ENCODE measurements at regions not wholly inside any gene's neighbourhood (a gene's known extent, or its start where the extent isn't known, plus 50 kb on each side); places are given as distances from the start of the nearest gene placed in this dataset.

- no peak for DNase-seq
- Histone ChIP-seq H3K27me3 (ENCODE audit: control insufficient read depth, insufficient read depth, low read length) (no peaks in the 10 kb centered on the region), H3K4me3 (ENCODE audit: low read length in 3 of 3) (no peak overlapping the region), H3K36me3 (ENCODE audit: control insufficient read depth in 2 of 3, insufficient read depth in 3 of 3, low read length in 3 of 3) (no peaks in the 10 kb centered on the region), H3K9me3 (ENCODE audit: control insufficient read depth in 2 of 3, insufficient read depth in 1 of 3, low read length in 3 of 3) (no peaks in the 10 kb centered on the region), H3K27ac (ENCODE audit: low read depth in 2 of 2, low read length in 2 of 2) (no peak overlapping the region), H3K9ac (ENCODE audit: low read length in 3 of 3) (no peak overlapping the region), H3K4me1 (ENCODE audit: control insufficient read depth in 2 of 3, insufficient read depth in 2 of 3, low read depth in 1 of 3, low read length in 3 of 3) (no peaks in the 10 kb centered on the region)
- TF ChIP-seq CTCF (IDR thresholded peaks at IDR 0.05; ENCODE audit: borderline replicate concordance, extremely low read depth, insufficient read depth) = no peak
- no peak for FAIRE-seq
- intact Hi-C loops (cut with DNase I) = no loop called here
Measured at GRCh38 chr4:10343656-10344055, 113.6 kb downstream of the ZNF518B start.

- TF ChIP-seq CTCF (IDR thresholded peaks at IDR 0.05; ENCODE audit: borderline replicate concordance, extremely low read depth, insufficient read depth) = no peak
- no peaks in the 10 kb centered on the region for H3K27me3 ChIP-seq (ENCODE audit: control insufficient read depth, insufficient read depth, low read length)
- no peak overlapping the region for H3K4me3 ChIP-seq (ENCODE audit: low read length in 3 of 3)
- intact Hi-C loops (cut with DNase I) = no loop called here
- FAIRE-seq (no peak), DNase-seq (no peak)
- no peaks in the 10 kb centered on the region for H3K4me1 ChIP-seq (ENCODE audit: control insufficient read depth in 2 of 3, insufficient read depth in 2 of 3, low read depth in 1 of 3, low read length in 3 of 3)
- H3K27ac ChIP-seq (ENCODE audit: low read depth in 2 of 2, low read length in 2 of 2) = no peak overlapping the region
- no peaks in the 10 kb centered on the region for H3K36me3 ChIP-seq (ENCODE audit: control insufficient read depth in 2 of 3, insufficient read depth in 3 of 3, low read length in 3 of 3)
- H3K9me3 ChIP-seq (ENCODE audit: control insufficient read depth in 2 of 3, insufficient read depth in 1 of 3, low read length in 3 of 3) = no peaks in the 10 kb centered on the region
- H3K9ac ChIP-seq (ENCODE audit: low read length in 3 of 3) = no peak overlapping the region
Measured at GRCh38 chr4:10342866-10343265, 114.4 kb downstream of the ZNF518B start.

- no peaks in the 10 kb centered on the region for H3K9me3 ChIP-seq (ENCODE audit: control insufficient read depth in 2 of 3, insufficient read depth in 1 of 3, low read length in 3 of 3)
- DNase-seq (no peak), FAIRE-seq (no peak)
- no peaks in the 10 kb centered on the region for H3K4me1 ChIP-seq (ENCODE audit: control insufficient read depth in 2 of 3, insufficient read depth in 2 of 3, low read depth in 1 of 3, low read length in 3 of 3)
- no peak overlapping the region for H3K9ac ChIP-seq (ENCODE audit: low read length in 3 of 3)
- intact Hi-C loops (cut with DNase I) = no loop called here
- no peaks in the 10 kb centered on the region for H3K36me3 ChIP-seq (ENCODE audit: control insufficient read depth in 2 of 3, insufficient read depth in 3 of 3, low read length in 3 of 3)
- H3K27me3 ChIP-seq (ENCODE audit: control insufficient read depth, insufficient read depth, low read length) = no peaks in the 10 kb centered on the region
- no peak overlapping the region for H3K27ac ChIP-seq (ENCODE audit: low read depth in 2 of 2, low read length in 2 of 2)
- TF ChIP-seq CTCF (IDR thresholded peaks at IDR 0.05; ENCODE audit: borderline replicate concordance, extremely low read depth, insufficient read depth) = no peak
- no peak overlapping the region for H3K4me3 ChIP-seq (ENCODE audit: low read length in 3 of 3)
Measured at GRCh38 chr4:10336471-10336870, 120.8 kb downstream of the ZNF518B start.

- H3K9ac ChIP-seq (ENCODE audit: low read length in 3 of 3) = no peak overlapping the region
- H3K27me3 ChIP-seq (ENCODE audit: control insufficient read depth, insufficient read depth, low read length) = no peaks in the 10 kb centered on the region
- DNase-seq (no peak), FAIRE-seq (no peak)
- no peaks in the 10 kb centered on the region for H3K9me3 ChIP-seq (ENCODE audit: control insufficient read depth in 2 of 3, insufficient read depth in 1 of 3, low read length in 3 of 3)
- H3K36me3 ChIP-seq (ENCODE audit: control insufficient read depth in 2 of 3, insufficient read depth in 3 of 3, low read length in 3 of 3) = no peaks in the 10 kb centered on the region
- no peaks in the 10 kb centered on the region for H3K4me1 ChIP-seq (ENCODE audit: control insufficient read depth in 2 of 3, insufficient read depth in 2 of 3, low read depth in 1 of 3, low read length in 3 of 3)
- TF ChIP-seq CTCF (IDR thresholded peaks at IDR 0.05; ENCODE audit: borderline replicate concordance, extremely low read depth, insufficient read depth) = no peak
- H3K27ac ChIP-seq (ENCODE audit: low read depth in 2 of 2, low read length in 2 of 2) = no peak overlapping the region
- H3K4me3 ChIP-seq (ENCODE audit: low read length in 3 of 3) = no peak overlapping the region
- intact Hi-C loops (cut with DNase I) = no loop called here
Measured at GRCh38 chr4:10335050-10335449, 122.2 kb downstream of the ZNF518B start.
